OCI-LY7 (cell line): ENCODE measurements at regions not wholly inside any gene's neighbourhood (a gene's known extent, or its start where the extent isn't known, plus 50 kb on each side); places are given as distances from the start of the nearest gene placed in this dataset.

Experiments used
- EZH2phosphoT487 ChIP-seq: fragments of 200-600 bp; sonication (generic); IDR thresholded peaks from 2 replicates; pipeline ENCODE4 v1.6.1; 2018; ENCODE audit warnings: low read depth, borderline replicate concordance, mild to moderate bottlenecking, mixed run types, antibody characterized with exemption, low read length, moderate library complexity, mixed read lengths
- TF ChIP-seq, protein P1 (sequence below): fragments of 200-600 bp; sonication (generic); conservative IDR thresholded peaks from 2 replicates; pipeline ENCODE4 v1.5.1; 2014; ENCODE audit warnings: mild to moderate bottlenecking, antibody characterized with exemption, low read length, moderate library complexity, mixed read lengths

DNA sequence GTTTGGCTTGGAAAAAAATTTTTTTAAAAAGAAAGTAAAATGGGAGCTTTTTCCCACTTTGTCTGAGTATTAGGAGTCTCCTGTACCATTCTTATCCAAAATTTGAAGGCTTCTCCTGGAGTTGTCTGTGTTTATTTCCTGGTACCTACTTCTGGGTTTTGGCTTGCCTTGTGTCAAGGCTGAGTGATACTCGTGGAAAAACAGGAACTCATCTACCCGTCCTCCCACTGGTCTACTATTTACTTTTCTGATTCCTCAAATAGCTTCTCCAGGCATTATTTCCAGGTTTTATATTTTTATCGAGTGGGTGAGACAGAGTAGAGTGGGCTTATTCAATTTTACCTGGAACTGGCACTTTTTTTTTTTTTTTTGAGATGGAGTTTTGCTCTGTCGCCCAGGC, 99.4 kb downstream of the RMI1 start:
- TF ChIP-seq, protein P1, sequence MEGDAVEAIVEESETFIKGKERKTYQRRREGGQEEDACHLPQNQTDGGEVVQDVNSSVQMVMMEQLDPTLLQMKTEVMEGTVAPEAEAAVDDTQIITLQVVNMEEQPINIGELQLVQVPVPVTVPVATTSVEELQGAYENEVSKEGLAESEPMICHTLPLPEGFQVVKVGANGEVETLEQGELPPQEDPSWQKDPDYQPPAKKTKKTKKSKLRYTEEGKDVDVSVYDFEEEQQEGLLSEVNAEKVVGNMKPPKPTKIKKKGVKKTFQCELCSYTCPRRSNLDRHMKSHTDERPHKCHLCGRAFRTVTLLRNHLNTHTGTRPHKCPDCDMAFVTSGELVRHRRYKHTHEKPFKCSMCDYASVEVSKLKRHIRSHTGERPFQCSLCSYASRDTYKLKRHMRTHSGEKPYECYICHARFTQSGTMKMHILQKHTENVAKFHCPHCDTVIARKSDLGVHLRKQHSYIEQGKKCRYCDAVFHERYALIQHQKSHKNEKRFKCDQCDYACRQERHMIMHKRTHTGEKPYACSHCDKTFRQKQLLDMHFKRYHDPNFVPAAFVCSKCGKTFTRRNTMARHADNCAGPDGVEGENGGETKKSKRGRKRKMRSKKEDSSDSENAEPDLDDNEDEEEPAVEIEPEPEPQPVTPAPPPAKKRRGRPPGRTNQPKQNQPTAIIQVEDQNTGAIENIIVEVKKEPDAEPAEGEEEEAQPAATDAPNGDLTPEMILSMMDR: no peak
- no peak for TF ChIP-seq EZH2phosphoT487
